HEK293 (cell line): ENCODE measurements at regions not wholly inside any gene's neighbourhood (a gene's known extent, or its start where the extent isn't known, plus 50 kb on each side); places are given as distances from the start of the nearest gene placed in this dataset.
A peak's percentile ranks its signal among the peaks of the same experiment; 100 is the strongest.

Source experiments
- CTCF ChIA-PET: fragments of 350-600 bp; formaldehyde crosslinking; extraction: SDS; loops from one replicate; lab custom pipeline; 2021; ENCODE audit warnings: antibody characterized with exemption; lab: Yijun Ruan, JAX
- POLR2A ChIA-PET: fragments of 300-600 bp; formaldehyde crosslinking; extraction: SDS; loops from one replicate; lab custom pipeline; 2020; ENCODE audit warnings: antibody characterized with exemption, inconsistent platforms; lab: Yijun Ruan, JAX
- H3K27ac ChIP-seq: fragments of 200-500 bp; sonication (Bioruptor generic); 2 replicates; pipeline ENCODE4 v1.5.1; 2014; ENCODE audit warnings: low read depth, low read length, control low read depth, inconsistent platforms; ENCODE audit errors: extremely low read depth
- H3K36me3 ChIP-seq, 2 experiments: fragments of 200-500 bp in 1 of 2; sonication (Bioruptor generic) in 1 of 2; 1 replicate in 1 of 2; 2 replicates in 1 of 2; pipeline ENCODE4 v1.5.1; 2014 to 2017; ENCODE audit warnings: inconsistent platforms in 2 of 2, low read length in 2 of 2; ENCODE audit not compliant: control insufficient read depth in 2 of 2, insufficient read depth in 1 of 2
- H3K4me1 ChIP-seq: fragments of 200-500 bp; sonication (Bioruptor generic); 2 replicates; pipeline ENCODE4 v1.5.1; 2014; ENCODE audit warnings: mild to moderate bottlenecking, low read length, inconsistent platforms; ENCODE audit not compliant: control insufficient read depth, insufficient read depth
- H3K4me3 ChIP-seq: 2 replicates; pipeline ENCODE4 v1.5.1; 2011; ENCODE audit warnings: low read depth, mild to moderate bottlenecking, control low read depth, low read length, moderate library complexity
- H3K9me3 ChIP-seq: fragments of 200-500 bp; sonication (Bioruptor generic); 2 replicates; pipeline ENCODE4 v1.5.1; 2014; ENCODE audit warnings: low read depth, low read length, inconsistent platforms; ENCODE audit not compliant: control insufficient read depth, insufficient read depth
- BCL11B ChIP-seq: fragments of 450-650 bp; formaldehyde crosslinking; IDR thresholded peaks from 2 replicates; pipeline ENCODE4 v1.5.1; 2016; ENCODE audit warnings: low read depth, missing biosample characterization, missing genetic modification characterization
- KLF8 ChIP-seq: fragments of 450-650 bp; formaldehyde crosslinking; IDR thresholded peaks from 2 replicates; pipeline ENCODE4 v1.5.1; 2016; ENCODE audit warnings: missing biosample characterization, missing genetic modification characterization
- KLF9 ChIP-seq: fragments of 450-650 bp; formaldehyde crosslinking; IDR thresholded peaks from 2 replicates; pipeline ENCODE4 v1.5.1; 2016; ENCODE audit warnings: missing biosample characterization, missing genetic modification characterization, low read depth
- MYNN ChIP-seq: fragments of 450-650 bp; formaldehyde crosslinking; IDR thresholded peaks from 2 replicates; pipeline ENCODE4 v1.5.1; 2016; ENCODE audit warnings: missing biosample characterization, missing genetic modification characterization, borderline replicate concordance
- MZF1 ChIP-seq: fragments of 450-650 bp; formaldehyde crosslinking; IDR thresholded peaks from 2 replicates; pipeline ENCODE4 v1.5.1; 2017; ENCODE audit warnings: missing biosample characterization, missing genetic modification characterization, borderline replicate concordance
- ZNF132 ChIP-seq: fragments of 450-650 bp; formaldehyde crosslinking; IDR thresholded peaks from 2 replicates; pipeline ENCODE4 v1.5.1; 2017; ENCODE audit warnings: missing biosample characterization, missing genetic modification characterization, borderline replicate concordance
- ZNF211 ChIP-seq: fragments of 450-650 bp; formaldehyde crosslinking; IDR thresholded peaks from 2 replicates; pipeline ENCODE4 v1.5.1; 2016; ENCODE audit warnings: low read depth, missing biosample characterization, missing genetic modification characterization
- ZNF335 ChIP-seq: fragments of 450-650 bp; formaldehyde crosslinking; conservative IDR thresholded peaks from 2 replicates; pipeline ENCODE4 v1.5.1; 2016; ENCODE audit warnings: missing biosample characterization, missing genetic modification characterization
- ZNF548 ChIP-seq: fragments of 450-650 bp; formaldehyde crosslinking; IDR thresholded peaks from 2 replicates; pipeline ENCODE4 v1.5.1; 2016; ENCODE audit warnings: missing biosample characterization, missing genetic modification characterization
- ZNF600 ChIP-seq: fragments of 450-650 bp; formaldehyde crosslinking; IDR thresholded peaks from 2 replicates; pipeline ENCODE4 v1.5.1; 2016; ENCODE audit warnings: missing biosample characterization, missing genetic modification characterization
- ZNF658 ChIP-seq: fragments of 450-650 bp; formaldehyde crosslinking; IDR thresholded peaks from 2 replicates; pipeline ENCODE4; 2016; ENCODE audit warnings: missing biosample characterization, missing genetic modification characterization
- ZNF707 ChIP-seq: fragments of 450-650 bp; formaldehyde crosslinking; IDR thresholded peaks from 2 replicates; pipeline ENCODE4 v1.5.1; 2016; ENCODE audit warnings: missing biosample characterization, missing genetic modification characterization
- ZNF747 ChIP-seq: fragments of 450-650 bp; formaldehyde crosslinking; IDR thresholded peaks from 2 replicates; pipeline ENCODE4 v1.5.1; 2016; ENCODE audit warnings: missing biosample characterization, missing genetic modification characterization
- ZNF777 ChIP-seq: fragments of 450-650 bp; formaldehyde crosslinking; IDR thresholded peaks from 2 replicates; pipeline ENCODE4 v1.5.1; 2017; ENCODE audit warnings: missing biosample characterization, missing genetic modification characterization, borderline replicate concordance
- ZNF785 ChIP-seq: fragments of 450-650 bp; formaldehyde crosslinking; IDR thresholded peaks from 2 replicates; pipeline ENCODE4 v1.5.1; 2016; ENCODE audit warnings: missing biosample characterization, missing genetic modification characterization
- ZNF837 ChIP-seq: fragments of 450-650 bp; formaldehyde crosslinking; IDR thresholded peaks from 2 replicates; pipeline ENCODE4 v1.5.1; 2016; ENCODE audit warnings: missing biosample characterization, missing genetic modification characterization
- ZSCAN30 ChIP-seq: fragments of 450-650 bp; IDR thresholded peaks from 2 replicates; pipeline ENCODE4 v1.5.1; 2018; ENCODE audit warnings: missing biosample characterization, mild to moderate bottlenecking, missing genetic modification characterization, moderate library complexity
- ZXDB ChIP-seq: fragments of 450-650 bp; formaldehyde crosslinking; IDR thresholded peaks from 2 replicates; pipeline ENCODE4 v1.5.1; 2016; ENCODE audit warnings: missing biosample characterization, missing genetic modification characterization
- TF ChIP-seq, protein P1 (sequence below): fragments of 450-650 bp; formaldehyde crosslinking; IDR thresholded peaks from 2 replicates; pipeline ENCODE4 v1.5.1; 2017; ENCODE audit warnings: missing biosample characterization, mild to moderate bottlenecking, missing genetic modification characterization, moderate library complexity
- TF ChIP-seq, protein P2 (sequence below): fragments of 450-650 bp; formaldehyde crosslinking; IDR thresholded peaks from 2 replicates; pipeline ENCODE4 v1.5.1; 2016; ENCODE audit warnings: missing biosample characterization, missing genetic modification characterization
- TF ChIP-seq, protein P3 (sequence below): fragments of 450-650 bp; formaldehyde crosslinking; IDR thresholded peaks from 2 replicates; pipeline ENCODE4 v1.5.1; 2016; ENCODE audit warnings: missing biosample characterization, missing genetic modification characterization
- TF ChIP-seq, protein P4 (sequence below): fragments of 450-650 bp; formaldehyde crosslinking; IDR thresholded peaks from 2 replicates; pipeline ENCODE4 v1.5.1; 2016; ENCODE audit warnings: missing biosample characterization, missing genetic modification characterization

DNA sequence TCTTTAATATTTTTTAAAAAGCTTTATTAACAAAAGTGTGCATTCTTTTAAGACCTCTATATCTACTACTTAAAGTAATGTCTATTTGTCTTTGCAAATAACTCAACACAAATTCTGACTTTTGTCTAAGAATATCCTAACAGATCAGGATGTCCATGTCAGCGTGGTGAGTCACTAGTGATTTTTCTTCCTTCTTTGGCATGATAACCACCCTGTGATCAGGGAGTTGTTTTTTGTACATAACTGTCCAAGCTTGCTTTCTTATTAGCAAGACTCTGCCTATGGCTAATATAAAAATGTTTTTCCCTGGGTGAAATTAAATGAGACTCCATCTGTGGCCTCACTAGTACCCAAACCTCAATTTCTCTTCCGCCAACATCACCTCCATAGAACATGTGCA, 688.9 kb upstream of the ADGRL2 start:
- no peak for TF ChIP-seq MZF1 (tag by site-specific recombination)
- TF ChIP-seq, all 188 proteins: peak for 0
- no peaks in the 10 kb centered on the region for H3K4me1 ChIP-seq
- no peak overlapping the region for H3K27ac ChIP-seq
- no peak overlapping the region for H3K4me3 ChIP-seq
- ChIA-PET POLR2A (interaction anchor here (0.7 kb wide), 1 partner anchor 997 kb away, joined by 4 read pairs; no protein-coding TSS in a partner anchor), CTCF (no interaction called here)
- H3K9me3 ChIP-seq: no peaks in the 10 kb centered on the region
- no peaks in the 10 kb centered on the region for H3K36me3 ChIP-seq

DNA sequence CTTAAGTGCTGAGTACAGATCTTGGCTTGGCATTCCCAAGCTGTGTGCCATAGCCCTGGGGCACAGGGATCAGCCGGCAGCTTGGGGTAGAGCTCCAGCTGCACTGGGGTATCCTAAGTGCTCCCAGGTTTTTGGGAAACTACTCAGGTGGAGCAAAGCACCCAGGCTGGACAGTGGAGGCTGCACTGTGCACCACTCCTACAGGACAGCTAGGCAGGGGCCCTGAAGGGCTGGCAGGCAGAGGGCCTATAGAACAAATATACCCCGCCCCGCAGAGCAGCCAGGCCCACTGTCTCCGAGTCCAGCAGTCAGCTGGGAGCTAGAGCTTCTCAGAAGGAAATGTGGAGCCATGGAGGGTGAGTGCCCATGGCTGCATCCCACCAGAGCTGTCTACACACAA, 691.7 kb upstream of the ADGRL2 start:
- POLR2A ChIA-PET: no interaction called here
- no peak for TF ChIP-seq KLF8
- TF ChIP-seq, protein P1, sequence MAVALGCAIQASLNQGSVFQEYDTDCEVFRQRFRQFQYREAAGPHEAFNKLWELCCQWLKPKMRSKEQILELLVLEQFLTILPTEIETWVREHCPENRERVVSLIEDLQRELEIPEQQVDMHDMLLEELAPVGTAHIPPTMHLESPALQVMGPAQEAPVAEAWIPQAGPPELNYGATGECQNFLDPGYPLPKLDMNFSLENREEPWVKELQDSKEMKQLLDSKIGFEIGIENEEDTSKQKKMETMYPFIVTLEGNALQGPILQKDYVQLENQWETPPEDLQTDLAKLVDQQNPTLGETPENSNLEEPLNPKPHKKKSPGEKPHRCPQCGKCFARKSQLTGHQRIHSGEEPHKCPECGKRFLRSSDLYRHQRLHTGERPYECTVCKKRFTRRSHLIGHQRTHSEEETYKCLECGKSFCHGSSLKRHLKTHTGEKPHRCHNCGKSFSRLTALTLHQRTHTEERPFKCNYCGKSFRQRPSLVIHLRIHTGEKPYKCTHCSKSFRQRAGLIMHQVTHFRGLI (tag by site-specific recombination): no peak
- TF ChIP-seq, protein P2, sequence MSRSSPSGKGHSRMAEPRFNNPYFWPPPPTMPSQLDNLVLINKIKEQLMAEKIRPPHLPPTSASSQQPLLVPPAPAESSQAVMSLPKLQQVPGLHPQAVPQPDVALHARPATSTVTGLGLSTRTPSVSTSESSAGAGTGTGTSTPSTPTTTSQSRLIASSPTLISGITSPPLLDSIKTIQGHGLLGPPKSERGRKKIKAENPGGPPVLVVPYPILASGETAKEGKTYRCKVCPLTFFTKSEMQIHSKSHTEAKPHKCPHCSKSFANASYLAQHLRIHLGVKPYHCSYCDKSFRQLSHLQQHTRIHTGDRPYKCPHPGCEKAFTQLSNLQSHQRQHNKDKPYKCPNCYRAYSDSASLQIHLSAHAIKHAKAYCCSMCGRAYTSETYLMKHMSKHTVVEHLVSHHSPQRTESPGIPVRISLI (tag by site-specific recombination): no peak
- TF ChIP-seq MYNN (tag by site-specific recombination): no peak
- TF ChIP-seq ZNF777 (tag by site-specific recombination): no peak
- no peak for TF ChIP-seq ZNF600
- no peak for TF ChIP-seq ZSCAN30 (tag by site-specific recombination)
- no peak for TF ChIP-seq ZNF211 (tag by site-specific recombination)
- no peak overlapping the region for H3K4me3 ChIP-seq
- no peak overlapping the region for H3K27ac ChIP-seq
- CTCF ChIA-PET: no interaction called here
- H3K36me3 ChIP-seq: no peaks in the 10 kb centered on the region
- H3K4me1 ChIP-seq: no peaks in the 10 kb centered on the region
- H3K9me3 ChIP-seq: no peaks in the 10 kb centered on the region

DNA sequence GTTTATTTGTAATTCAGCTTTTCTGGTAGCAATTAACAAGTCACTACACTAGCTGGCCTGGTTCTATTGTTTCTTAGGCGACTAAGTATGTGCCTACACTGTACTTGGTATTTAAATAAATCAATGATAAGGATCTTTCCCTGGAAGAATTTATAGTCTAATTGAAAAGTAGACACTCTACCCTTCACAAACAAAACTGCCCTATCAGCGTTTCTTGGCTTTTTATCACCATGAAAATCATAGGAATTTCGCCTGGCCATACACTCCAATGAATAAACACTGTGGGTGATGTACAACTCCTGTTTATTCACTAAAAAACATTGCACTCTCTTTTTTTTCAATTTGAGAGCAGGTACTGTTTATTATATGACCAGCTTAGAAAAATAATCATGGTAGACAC, 702.9 kb upstream of the ADGRL2 start:
- H3K36me3 ChIP-seq: no peaks in the 10 kb centered on the region
- H3K4me1 ChIP-seq: no peaks in the 10 kb centered on the region
- TF ChIP-seq ZNF335 (tag by site-specific recombination): peak; percentile 51; the same call in 1 of the 2 replicates
- TF ChIP-seq ZNF747 (tag by site-specific recombination): no peak
- ChIA-PET CTCF (interaction anchor here (0.5 to 1.0 kb wide), 2 partner anchors 91 to 316 kb away, joined by 3 to 4 read pairs; no protein-coding TSS in a partner anchor), POLR2A (no interaction called here)
- H3K27ac ChIP-seq: no peak overlapping the region
- H3K4me3 ChIP-seq: no peak overlapping the region
- H3K9me3 ChIP-seq: no peaks in the 10 kb centered on the region

- H3K27ac ChIP-seq: no peak overlapping the region
- no peaks in the 10 kb centered on the region for H3K36me3 ChIP-seq
- H3K4me1 ChIP-seq: no peaks in the 10 kb centered on the region
- no peak overlapping the region for H3K4me3 ChIP-seq
- CTCF ChIA-PET: no interaction called here
- no peaks in the 10 kb centered on the region for H3K9me3 ChIP-seq
- POLR2A ChIA-PET: no interaction called here
- no peak for TF ChIP-seq ZNF785 (tag by site-specific recombination)
- no peak for TF ChIP-seq ZNF707 (tag by site-specific recombination)
- TF ChIP-seq ZNF837: no peak
- no peak for TF ChIP-seq ZNF548 (tag by site-specific recombination)
- TF ChIP-seq, protein P3, sequence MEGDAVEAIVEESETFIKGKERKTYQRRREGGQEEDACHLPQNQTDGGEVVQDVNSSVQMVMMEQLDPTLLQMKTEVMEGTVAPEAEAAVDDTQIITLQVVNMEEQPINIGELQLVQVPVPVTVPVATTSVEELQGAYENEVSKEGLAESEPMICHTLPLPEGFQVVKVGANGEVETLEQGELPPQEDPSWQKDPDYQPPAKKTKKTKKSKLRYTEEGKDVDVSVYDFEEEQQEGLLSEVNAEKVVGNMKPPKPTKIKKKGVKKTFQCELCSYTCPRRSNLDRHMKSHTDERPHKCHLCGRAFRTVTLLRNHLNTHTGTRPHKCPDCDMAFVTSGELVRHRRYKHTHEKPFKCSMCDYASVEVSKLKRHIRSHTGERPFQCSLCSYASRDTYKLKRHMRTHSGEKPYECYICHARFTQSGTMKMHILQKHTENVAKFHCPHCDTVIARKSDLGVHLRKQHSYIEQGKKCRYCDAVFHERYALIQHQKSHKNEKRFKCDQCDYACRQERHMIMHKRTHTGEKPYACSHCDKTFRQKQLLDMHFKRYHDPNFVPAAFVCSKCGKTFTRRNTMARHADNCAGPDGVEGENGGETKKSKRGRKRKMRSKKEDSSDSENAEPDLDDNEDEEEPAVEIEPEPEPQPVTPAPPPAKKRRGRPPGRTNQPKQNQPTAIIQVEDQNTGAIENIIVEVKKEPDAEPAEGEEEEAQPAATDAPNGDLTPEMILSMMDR (tag by site-specific recombination): no peak
- TF ChIP-seq ZNF132 (tag by site-specific recombination): no peak
- TF ChIP-seq, protein P4, sequence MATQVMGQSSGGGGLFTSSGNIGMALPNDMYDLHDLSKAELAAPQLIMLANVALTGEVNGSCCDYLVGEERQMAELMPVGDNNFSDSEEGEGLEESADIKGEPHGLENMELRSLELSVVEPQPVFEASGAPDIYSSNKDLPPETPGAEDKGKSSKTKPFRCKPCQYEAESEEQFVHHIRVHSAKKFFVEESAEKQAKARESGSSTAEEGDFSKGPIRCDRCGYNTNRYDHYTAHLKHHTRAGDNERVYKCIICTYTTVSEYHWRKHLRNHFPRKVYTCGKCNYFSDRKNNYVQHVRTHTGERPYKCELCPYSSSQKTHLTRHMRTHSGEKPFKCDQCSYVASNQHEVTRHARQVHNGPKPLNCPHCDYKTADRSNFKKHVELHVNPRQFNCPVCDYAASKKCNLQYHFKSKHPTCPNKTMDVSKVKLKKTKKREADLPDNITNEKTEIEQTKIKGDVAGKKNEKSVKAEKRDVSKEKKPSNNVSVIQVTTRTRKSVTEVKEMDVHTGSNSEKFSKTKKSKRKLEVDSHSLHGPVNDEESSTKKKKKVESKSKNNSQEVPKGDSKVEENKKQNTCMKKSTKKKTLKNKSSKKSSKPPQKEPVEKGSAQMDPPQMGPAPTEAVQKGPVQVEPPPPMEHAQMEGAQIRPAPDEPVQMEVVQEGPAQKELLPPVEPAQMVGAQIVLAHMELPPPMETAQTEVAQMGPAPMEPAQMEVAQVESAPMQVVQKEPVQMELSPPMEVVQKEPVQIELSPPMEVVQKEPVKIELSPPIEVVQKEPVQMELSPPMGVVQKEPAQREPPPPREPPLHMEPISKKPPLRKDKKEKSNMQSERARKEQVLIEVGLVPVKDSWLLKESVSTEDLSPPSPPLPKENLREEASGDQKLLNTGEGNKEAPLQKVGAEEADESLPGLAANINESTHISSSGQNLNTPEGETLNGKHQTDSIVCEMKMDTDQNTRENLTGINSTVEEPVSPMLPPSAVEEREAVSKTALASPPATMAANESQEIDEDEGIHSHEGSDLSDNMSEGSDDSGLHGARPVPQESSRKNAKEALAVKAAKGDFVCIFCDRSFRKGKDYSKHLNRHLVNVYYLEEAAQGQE (tag by site-specific recombination): no peak
- TF ChIP-seq ZNF658: no peak
- no peak for TF ChIP-seq BCL11B (tag by site-specific recombination)
- no peak for TF ChIP-seq KLF9 (tag by site-specific recombination)
- no peak for TF ChIP-seq ZXDB (tag by site-specific recombination)
Observed at GRCh38 chr1:81073580-81073979, 727.2 kb upstream of the ADGRL2 start.
